AG20443 (cell line): ENCODE measurements at regions not wholly inside any gene's neighbourhood (a gene's known extent, or its start where the extent isn't known, plus 50 kb on each side); places are given as distances from the start of the nearest gene placed in this dataset.

Experiments
- DNase-seq: peaks from one replicate; pipeline ENCODE4 v3.0.0; 2012; ENCODE audit warnings: low spot score, mixed read lengths

DNA sequence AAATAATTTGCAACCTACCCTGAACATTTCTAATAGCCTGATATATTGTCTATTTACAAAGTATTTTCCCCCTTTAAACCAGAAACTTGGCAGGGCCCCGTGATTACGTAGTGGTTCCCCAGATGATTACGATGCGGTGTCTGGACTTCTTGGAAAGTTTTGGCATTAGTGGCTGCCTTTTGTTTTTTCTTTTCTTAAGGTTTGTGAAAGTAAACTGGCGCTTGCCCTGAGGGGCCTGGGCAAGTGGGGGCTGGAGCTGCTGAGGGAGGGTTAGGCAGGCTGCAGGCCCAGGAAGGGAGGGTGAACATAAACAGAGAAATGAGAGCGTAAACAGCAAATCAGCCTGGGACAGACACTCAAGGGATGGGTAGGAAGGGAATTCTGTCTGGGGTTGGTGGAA lies 123.6 kb upstream of the MSX1 start:
- DNase-seq: peak; percentile 55

DNA sequence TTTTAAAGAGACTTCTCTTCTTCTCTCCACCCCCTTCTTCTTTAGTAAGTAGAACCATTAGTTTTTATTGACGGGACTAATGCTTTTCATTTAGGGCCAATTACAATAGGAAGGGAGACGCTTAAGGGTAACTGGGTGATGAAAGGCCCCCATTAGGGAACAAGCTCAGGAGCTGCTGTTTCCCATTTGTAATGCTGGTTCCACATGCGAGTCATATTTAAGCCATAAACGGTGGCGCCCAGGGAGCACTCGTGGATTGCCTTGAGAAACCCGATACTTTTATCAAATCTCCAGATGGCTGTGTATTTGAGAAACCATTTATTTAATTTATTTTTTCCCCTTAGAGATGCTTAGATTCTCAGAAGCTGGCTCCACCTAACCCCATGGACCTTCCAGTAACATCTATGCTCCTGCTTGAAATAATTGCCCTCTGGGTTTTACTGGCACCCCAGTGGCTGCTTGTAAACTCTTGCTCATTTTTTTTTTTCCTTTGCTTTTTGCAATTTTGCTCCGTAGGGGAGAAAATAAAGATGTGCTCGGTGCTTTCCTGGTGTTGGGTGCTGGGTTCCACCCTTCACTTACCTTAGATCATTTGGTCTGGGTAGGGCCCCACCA lies 124.2 kb upstream of the MSX1 start:
- no peak for DNase-seq

DNA sequence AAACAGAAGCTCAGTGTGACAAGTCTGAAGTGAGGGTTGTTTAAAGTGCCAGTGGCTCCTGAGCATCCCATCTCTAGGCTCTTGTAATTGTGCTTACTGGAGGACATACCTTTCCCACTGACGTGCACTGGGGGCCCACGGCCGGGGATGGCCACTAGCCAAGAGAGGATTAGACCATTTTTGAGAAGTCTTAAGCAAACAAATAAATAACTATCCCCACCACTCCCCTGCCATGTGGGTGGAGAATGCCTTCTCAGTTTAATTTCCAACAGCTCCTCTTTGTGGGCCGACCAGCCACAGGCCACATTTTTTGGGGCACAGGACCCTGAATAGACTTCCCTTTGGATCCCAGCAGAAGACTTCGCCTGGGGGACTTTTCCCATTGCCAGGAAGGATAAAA lies 125.0 kb upstream of the MSX1 start:
- no peak for DNase-seq

DNA sequence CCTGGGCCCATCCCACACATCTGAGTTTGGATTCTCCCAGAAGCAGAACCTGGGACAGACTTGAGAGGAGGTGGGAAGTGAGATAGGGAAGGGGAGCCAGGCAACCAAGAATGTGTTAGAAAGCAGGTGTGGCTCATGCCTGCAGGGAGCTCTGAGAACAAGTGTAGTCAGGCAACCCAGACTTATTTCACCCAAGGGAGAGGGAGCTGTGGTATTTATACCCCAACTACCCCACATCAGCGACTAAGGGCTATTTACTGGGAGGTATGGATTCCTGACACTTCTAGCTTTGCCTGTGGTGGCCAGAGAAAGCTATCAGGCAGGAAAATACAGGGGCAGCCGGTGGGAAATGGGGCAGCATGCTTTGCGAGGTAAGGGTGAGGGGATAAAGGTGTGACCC lies 125.8 kb upstream of the MSX1 start:
- no peak for DNase-seq

DNA sequence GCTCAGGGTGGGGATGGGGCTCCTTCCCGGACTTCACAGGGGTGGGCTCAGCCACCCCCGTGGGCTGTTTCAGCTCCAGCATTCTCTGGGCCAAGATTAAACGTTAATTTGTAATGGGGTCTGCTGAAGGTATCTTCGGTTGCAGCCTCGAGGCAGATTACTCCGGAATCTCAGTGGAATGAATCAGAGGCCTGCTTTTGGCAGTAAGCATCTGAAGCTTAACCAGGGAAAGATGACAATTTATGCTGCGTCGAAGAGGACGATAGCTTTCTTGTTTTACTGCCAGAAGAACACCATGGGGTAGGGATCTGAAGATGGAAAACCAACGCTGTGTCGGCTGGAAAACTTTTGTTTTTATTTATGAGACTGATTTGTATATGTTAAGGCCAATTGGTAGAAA lies 129.2 kb upstream of the MSX1 start:
- DNase-seq: peak; percentile 74

DNA sequence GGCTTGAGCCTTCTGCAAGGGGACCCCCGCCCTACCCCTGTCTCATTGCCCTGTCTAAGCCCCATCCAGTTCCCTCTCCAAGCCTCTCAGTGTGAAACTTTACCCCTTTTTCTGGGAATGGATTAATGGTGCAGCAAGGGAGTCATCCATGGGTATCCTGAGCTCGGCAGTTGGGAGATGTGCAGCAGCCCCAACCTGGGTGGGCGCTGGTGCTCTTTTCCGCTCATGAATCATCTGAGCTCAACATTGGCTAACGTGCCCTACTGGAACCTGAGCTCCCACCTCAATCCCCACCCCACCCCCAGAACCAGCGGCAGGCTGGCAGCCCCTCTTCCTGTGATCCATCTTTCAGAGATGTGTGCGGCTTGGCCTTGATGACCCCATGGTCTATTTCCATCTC lies 130.3 kb upstream of the MSX1 start:
- no peak for DNase-seq

DNA sequence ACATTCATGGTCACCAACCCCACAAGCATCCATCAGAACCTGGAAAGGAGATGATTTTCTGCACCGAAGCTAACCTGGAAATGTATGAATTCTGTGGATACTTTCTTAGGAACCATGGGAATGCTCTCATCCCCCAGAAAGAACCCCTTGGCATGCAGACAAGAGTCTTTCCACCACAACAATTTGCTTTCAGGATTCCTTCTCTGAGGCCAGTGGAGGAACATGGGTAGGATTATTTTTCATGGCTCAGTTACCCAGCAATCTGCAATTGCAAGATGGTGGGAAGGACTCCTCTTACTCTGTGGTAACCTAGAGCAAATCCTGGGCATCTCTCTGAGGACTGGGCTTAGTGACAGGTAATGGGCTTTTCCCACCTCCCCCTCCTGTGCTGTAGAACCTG lies 131.9 kb upstream of the MSX1 start:
- no peak for DNase-seq

DNA sequence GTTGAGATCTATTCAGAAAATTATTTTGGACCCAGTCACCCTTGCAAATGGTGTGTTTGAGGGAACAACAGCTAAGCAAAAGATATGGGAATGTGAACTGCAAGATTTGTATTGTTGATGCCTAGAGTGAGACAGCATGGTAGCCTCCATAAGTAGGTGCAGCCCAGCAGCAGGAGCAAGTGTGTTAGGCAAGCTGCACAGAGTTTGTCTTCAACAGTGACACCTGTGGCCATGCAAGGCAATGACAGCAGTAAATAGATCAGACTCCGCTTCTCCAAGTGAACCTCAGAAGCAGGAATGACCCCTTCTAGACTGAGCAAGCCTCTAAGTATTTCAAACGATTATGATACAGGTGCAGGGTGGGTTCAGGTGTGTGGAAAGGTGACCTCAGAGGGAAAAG lies 133.4 kb upstream of the MSX1 start:
- DNase-seq: no peak

DNA sequence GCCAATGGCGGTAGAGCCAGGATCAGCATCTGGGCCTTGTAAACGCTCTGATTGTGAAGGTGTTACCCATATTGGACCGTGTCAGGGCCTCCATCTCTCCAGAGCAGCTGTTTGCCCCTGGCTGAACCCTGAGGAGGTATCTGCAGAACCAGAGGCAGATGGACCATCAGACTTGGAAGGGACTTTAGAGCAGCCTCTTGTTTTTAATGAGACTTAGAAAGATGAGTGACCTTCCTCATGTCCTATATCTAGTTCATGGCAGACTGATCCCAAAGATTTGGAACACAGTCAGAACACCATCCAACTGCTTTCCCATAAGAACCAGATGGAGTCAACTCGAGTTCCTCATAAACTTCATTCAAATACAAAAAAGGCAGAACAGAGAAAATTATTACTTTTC lies 135.1 kb upstream of the MSX1 start:
- no peak for DNase-seq

DNA sequence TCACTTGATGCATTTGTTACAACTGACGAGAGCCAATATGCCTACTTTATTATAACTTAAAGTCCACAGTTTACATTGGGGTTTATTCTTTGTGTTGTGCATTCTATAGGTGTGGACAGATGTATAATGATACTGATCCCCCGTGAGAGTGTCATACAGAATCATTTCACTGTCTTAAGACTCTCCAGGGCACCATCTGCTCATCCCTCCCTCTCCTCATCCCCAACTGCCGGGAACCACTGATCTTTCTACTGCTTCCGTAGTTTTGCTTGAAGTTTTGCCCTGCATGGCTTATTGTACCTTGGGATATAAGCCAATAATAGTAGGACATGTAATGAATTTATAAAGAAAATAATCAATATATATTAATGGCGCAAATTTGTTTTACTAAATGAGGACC lies 137.8 kb upstream of the MSX1 start:
- no peak for DNase-seq

DNA sequence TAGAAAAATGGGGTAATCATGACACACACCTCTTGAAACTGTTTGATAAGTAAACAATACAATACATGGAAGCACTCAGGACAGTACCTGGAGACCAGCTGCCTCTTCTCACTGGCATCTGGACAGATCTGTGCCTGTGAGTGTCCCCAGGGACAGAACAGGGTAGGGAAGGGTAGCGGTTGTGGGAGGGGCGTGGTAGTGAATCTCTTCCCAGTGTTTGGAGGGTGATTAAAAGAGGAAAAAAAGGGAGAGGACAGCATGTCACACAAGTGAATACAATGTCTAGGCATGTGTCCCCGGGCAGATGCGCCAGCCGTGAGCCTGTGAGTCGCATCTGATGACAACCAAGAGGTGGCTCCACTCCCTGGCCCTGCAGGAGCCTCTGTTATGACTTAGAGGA lies 138.8 kb upstream of the MSX1 start:
- no peak for DNase-seq

DNA sequence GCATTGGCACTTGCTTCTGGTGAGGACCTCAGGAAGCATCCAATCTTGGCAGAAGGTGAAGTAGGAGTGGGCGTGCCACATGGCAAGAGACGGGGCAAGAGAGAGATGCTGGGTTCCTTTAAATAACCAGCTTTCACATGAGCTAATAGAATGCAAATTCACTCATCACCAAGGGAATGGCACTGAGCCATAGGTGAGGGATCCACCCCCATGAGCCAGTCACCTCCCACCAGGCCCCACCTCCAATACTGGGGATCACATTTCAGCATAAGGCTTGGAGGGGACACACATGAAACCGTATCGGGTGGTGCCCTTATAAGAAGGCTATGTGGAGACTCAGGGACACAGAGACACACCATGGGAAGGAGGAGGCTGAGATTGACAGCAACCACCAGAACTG lies 140.0 kb upstream of the MSX1 start:
- no peak for DNase-seq

DNA sequence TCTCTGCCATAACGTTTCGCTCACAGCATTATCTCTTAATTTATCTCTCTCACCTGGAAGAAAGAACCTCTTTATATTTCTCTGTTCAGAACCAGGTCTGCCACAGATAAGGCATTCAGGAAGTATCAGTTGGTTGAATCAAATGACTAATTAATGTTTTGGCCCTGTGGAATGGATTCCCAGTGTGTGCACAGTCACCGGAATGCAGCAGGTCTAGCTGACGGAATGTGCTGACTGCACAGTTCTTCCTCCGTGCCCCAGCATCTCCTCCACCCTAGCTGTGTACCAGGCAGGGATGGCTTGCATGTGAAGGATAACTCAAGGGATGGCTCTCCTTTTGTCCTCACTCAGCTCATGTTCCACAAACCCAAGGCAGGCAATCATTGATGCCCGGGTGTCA lies 141.8 kb upstream of the MSX1 start:
- no peak for DNase-seq

DNA sequence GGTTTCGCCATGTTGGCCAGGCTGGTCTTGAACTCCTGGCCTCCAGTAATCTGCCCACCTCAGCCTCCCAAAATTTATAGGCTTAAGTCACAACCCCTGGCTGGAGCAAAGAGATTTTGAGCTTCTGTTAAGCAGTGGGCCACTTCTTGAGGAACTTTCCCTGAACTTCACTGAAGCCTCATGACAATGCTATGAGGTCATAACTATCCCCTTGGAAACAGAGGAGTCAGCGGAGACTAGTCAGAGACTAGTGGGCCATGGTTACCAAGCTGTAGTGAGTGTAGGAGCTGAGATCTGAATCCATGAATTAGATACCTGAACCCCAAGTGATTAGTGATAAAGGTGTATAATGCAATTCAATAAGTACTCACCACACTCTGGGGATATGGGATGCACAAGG lies 145.1 kb upstream of the MSX1 start:
- DNase-seq: peak; percentile 41

DNA sequence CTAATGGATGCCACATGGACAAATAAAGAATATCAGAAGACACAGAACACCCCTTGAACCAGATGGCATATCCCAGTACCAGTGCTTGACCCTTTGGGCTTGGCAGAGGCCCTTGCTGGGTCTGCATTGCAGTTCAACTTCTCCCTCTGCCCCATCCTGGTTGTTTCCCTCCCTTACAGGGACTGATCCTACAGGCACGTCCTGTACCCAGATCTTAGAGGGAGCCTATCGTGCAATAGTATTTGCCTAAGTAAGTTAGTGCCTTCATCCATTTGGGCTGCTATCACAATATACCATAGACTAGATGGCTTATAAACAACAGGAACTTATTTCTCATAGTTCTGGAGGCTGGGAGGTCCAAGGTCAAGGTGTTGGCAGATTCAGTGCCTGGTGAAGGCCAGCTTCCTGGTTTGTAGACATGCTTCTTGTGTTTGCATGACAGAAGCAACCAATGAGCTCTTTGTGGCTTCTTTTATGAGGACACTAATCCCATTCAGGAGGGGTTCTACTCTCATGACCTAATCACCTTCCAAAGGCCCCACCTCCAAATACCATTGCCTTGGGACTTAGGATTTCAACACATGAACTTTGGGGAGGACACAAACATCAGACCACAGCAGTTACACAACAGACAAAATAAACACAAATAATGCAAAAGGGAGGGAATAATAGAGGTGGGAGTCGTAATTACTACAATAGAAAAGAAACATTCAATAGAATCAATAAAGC lies 146.5 kb upstream of the MSX1 start:
- no peak for DNase-seq

DNA sequence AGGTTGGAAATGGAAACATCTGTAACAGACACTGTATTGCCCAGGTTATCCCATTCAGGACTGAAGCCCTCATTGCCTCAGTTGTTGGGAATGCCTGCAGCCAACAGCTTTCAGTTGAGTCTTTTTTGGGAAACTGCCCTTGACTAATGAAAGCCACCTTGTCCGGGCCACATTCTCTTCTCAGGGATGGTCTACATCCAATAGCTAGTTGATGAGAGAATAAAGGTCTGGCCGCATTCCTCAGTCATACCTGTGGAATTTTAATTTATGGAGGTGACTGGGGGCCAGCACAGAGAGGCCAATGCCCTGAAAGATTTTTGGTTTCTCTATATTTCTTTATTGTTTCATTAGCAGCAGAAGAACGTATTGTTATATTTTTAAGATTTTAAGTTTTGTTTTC lies 147.6 kb upstream of the MSX1 start:
- no peak for DNase-seq

DNA sequence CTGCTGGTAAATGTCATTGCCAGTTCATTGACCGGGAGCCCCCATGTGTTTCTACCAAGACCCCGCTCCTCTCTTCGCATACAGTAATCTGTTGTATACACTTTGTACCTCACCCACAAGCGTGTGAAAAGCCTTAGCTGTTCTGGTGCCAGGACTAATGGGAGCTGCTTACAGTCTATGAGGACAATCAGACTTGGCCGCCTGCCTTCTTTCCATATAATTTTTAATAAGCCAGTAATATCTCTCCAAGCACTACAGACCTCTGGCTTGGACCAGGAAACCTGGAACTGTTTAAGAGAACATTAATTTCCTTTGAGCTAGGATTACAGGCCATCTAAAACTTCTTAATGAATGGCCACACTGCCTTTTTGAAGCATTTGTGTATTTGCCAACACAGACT lies 149.7 kb upstream of the MSX1 start:
- DNase-seq: no peak

DNA sequence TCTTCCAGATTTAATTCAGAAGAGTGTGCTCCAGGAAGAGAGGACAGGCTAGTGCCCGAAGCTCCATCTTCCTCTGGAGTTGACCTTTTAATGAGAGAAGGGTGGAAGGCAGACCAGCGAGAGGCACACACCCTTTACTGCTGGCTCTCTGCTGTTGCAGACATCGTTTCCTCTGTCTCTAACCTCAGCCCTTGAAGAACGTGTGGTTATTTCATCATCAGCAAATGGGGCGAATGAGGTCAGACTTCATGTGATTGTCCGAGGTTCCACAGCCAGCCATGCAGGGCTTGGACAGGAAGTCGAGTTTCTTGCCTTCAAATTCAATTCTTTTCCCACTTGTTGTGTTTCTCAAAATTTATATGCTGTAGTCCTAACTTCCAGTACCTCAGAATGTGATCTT lies 155.2 kb upstream of the MSX1 start:
- DNase-seq: peak; percentile 71

DNA sequence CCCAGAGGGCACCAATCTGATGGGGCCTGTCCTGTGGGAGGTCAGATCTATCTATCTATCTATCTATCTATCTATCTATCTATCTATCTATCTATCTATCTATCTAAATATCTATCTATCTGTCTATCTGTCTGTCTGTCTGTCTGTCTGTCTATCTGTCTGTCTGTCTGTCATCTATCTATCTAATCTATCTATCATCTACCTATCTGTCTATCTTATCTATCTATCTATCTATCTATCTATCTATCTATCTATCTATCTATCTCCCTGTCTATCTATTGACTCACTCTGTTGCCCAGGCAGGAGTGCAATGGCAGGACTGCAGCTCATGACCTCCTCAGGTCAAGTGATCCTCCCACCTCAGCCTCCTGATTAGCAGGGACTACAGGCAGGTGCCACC lies 155.7 kb upstream of the STX18 start:
- no peak for DNase-seq

DNA sequence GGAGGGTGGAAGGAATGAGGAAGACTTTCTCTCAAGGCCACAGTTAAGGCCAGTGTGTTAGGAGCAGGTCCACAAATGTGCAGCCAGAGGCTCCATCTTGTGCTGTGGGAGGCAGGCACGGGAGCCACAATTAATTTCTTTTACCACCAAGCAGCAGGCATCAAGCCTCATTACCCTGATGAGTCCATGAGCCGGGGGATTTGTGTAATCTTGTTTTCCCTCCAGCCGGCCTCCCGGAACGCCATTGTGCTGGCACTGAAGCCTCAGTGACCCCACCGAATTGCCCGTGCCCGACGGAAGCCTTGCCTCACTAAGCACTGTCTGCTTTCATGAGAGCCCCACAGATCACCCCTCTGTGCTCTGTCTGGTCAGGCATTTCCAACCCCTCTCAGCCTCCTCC lies 154.7 kb upstream of the STX18 start:
- DNase-seq: no peak

DNA sequence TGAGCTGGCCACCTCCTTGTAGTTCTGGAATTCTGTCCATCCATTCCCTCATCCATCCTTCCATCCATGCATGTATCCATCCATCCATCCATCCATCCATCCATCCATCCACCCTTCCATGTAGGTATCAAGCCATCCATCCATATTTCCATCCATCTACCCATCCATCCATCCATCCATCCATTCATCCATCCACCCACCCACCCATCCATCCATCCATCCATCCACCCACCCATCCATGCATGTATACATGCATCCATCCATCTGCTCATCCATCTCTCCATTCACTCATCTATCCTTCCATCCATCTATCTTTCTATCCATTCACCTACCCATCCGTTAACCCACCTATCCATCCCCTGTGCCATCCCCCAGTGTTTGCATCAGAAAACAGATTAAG lies 153.6 kb upstream of the STX18 start:
- no peak for DNase-seq

DNA sequence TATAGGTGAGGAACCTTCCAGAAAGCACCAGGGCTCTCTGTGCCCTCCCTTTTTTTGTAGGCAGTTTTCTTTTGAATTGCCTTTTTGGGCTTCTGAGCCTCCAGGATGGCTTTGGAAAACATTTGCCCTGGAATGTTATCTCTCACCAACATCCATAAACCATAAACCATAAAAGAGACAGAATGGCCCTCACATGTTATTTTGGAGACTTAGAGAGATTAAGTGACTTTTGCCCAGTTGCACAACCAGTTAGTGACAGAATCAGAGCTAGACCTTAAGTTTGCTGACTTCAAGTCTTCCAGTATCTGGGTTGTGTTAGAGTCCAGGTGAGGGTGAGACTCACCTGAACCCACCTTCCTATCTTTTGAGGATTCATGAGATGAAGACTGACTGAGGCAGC lies 153.0 kb upstream of the STX18 start:
- no peak for DNase-seq

DNA sequence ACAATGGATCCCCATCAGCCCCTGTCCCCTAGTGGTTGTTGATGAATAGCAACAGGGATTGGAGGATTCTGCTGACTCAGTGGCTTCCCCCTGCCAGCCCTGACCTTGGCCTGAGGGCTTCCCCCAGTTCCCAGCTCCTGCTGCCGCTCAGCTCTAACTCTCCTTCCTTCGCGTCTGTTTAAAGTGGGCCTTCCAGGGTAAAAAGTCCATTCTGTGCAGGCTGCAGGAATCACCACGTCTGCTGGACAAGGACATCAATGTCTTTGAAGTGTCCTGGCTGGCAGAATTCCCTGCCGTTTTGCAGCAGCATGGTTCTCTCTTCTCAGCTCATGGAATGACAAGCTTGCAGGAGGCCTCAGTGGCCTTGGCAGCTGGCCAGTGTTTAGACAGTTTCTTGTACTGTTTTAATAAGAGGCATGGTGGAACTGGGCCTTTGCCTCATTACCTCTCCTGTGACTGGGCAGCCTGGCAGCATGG lies 152.5 kb upstream of the STX18 start:
- DNase-seq: peak; percentile 68

DNA sequence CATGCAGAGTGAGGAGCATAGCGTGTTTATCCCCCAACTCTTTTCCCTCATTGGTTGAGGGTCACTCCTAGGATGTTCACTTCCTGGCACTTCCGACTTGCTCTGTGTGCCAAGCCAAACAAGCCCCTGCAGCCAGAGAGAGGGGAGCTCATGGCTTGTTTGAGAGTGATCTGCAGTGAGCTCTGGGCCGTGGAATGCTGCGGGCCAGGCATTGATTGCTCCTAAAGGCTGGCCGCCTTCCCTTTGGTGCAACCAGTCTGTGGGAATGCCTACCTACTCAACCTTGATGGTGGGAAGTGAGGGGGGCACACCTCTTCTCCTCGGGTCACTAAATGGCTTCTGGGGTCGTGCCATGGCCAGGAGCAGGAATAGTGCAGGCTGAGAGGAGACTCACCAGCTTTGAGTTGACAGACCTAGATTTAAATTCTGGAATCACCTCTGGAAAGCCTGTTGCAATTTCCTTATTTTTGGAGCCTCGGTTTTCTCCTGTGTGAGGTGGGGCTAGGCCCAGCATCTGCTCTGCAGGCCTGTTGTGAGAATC lies 152.0 kb upstream of the STX18 start:
- DNase-seq: no peak
